Smooth muscle cell (in vitro differentiated cells): ENCODE measurements at regions not wholly inside any gene's neighbourhood (a gene's known extent, or its start where the extent isn't known, plus 50 kb on each side); places are given as distances from the start of the nearest gene placed in this dataset.
"Not testable (repeated sequence)": the region's sequence is repeated elsewhere in the genome, so short reads cannot be mapped to it uniquely, and the experiment has no call there.

Source experiments
- DNase-seq: peaks from one replicate; lab custom pipeline; 2025; ENCODE audit not compliant: unreplicated experiment; lab: John Stamatoyannopoulos, UW
- H2AFZ ChIP-seq: fragments of 200-600 bp; sonication (generic); 2 replicates; pipeline ENCODE4 v1.6.0; 2016; ENCODE audit warnings: antibody characterized with exemption, low read depth, mild to moderate bottlenecking
- H3F3A ChIP-seq: fragments of 200-600 bp; sonication (generic); 2 replicates; pipeline ENCODE4 v1.6.0; 2017; ENCODE audit warnings: antibody characterized with exemption, low read depth
- H3K27ac ChIP-seq: fragments of 200-600 bp; sonication (generic); 2 replicates; pipeline ENCODE4 v1.5.1; 2016; ENCODE audit warnings: low read depth, mild to moderate bottlenecking
- H3K27me3 ChIP-seq: fragments of 200-600 bp; sonication (generic); 2 replicates; pipeline ENCODE4 v1.6.1; 2016; ENCODE audit warnings: low read depth, mild to moderate bottlenecking
- H3K36me3 ChIP-seq: fragments of 200-600 bp; sonication (generic); 2 replicates; pipeline ENCODE4 v1.5.1; 2016; ENCODE audit warnings: low read depth
- H3K4me1 ChIP-seq: fragments of 200-600 bp; sonication (generic); 2 replicates; pipeline ENCODE4 v1.5.1; 2016; ENCODE audit warnings: low read depth
- H3K4me2 ChIP-seq: fragments of 200-600 bp; sonication (generic); 2 replicates; pipeline ENCODE4 v1.6.0; 2016; ENCODE audit warnings: mild to moderate bottlenecking
- H3K4me3 ChIP-seq: fragments of 200-600 bp; sonication (generic); 2 replicates; pipeline ENCODE4 v1.5.1; 2016; ENCODE audit warnings: mild to moderate bottlenecking
- H3K79me2 ChIP-seq: fragments of 200-600 bp; sonication (generic); 2 replicates; pipeline ENCODE4 v1.6.0; 2016; ENCODE audit warnings: low read depth, mild to moderate bottlenecking
- H3K9ac ChIP-seq: fragments of 200-600 bp; sonication (generic); 2 replicates; pipeline ENCODE4 v1.6.0; 2016; ENCODE audit warnings: low read depth
- H3K9me3 ChIP-seq: fragments of 200-600 bp; sonication (generic); replicated peaks from 2 replicates; pipeline ENCODE4 v1.5.1; 2016; ENCODE audit warnings: low read depth
- H4K20me1 ChIP-seq: fragments of 200-600 bp; sonication (generic); 2 replicates; pipeline ENCODE4 v1.6.0; 2016; ENCODE audit warnings: low read depth
- WGBS: methylation state at CpG from one replicate; pipeline ENCODE4 v1.1.7; 2016; ENCODE audit warnings: low lambda C conversion rate; 5-methylcytosine and 5-hydroxymethylcytosine counted together
- TF ChIP-seq, protein P1 (sequence below): fragments of 200-600 bp; sonication (generic); IDR thresholded peaks from 2 replicates; pipeline ENCODE4 v1.5.1; 2017; ENCODE audit warnings: borderline replicate concordance, mild to moderate bottlenecking, antibody characterized with exemption; ENCODE audit not compliant: insufficient read depth, poor library complexity, severe bottlenecking

- no peak overlapping the region for H3K4me3 ChIP-seq
- WGBS, result 83% methylated on average over 1 of the region's 1 CpG
These were observed 168.4 kb upstream of the TPRG1 start for GRCh38 chr3:189003410-189003809.

DNA sequence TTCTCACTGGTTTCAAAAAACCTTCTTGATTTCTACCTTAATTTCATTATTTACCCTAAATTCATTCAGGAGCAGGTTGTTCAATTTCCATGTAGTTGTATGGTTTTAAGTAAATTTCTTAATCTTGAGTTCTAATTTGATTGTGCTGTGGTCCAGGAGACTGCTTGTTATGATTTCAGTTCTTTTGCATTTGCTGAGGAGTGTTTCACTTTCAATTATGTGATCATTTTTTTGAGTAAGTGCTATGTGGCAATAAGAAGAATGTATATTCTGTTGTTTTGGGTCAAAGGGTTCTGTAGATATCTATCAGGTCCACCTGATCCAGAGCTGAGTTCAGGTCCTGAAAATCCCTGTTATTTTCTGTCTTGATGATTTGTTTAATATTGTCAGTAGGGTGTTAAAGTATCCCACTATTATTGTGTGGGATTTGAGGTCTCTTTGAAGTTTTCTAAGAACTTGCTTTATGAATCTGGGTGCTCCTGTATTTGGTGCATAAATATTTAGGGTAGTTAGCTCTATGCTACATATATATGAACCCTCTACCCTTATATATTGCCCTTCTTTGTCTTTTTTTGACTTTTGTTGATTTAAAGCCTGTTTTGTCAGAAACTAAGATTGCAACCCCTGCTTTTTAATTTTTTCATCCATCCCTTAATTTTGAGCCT is 158.4 kb upstream of the TPRG1 start:
- TF ChIP-seq, protein P1, sequence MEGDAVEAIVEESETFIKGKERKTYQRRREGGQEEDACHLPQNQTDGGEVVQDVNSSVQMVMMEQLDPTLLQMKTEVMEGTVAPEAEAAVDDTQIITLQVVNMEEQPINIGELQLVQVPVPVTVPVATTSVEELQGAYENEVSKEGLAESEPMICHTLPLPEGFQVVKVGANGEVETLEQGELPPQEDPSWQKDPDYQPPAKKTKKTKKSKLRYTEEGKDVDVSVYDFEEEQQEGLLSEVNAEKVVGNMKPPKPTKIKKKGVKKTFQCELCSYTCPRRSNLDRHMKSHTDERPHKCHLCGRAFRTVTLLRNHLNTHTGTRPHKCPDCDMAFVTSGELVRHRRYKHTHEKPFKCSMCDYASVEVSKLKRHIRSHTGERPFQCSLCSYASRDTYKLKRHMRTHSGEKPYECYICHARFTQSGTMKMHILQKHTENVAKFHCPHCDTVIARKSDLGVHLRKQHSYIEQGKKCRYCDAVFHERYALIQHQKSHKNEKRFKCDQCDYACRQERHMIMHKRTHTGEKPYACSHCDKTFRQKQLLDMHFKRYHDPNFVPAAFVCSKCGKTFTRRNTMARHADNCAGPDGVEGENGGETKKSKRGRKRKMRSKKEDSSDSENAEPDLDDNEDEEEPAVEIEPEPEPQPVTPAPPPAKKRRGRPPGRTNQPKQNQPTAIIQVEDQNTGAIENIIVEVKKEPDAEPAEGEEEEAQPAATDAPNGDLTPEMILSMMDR, result no peak
- no peak for DNase-seq
- no peaks in the 10 kb centered on the region for H4K20me1 ChIP-seq
- no peak overlapping the region for H3K4me2 ChIP-seq
- H3K9me3 ChIP-seq, result no peaks in the 10 kb centered on the region
- no peaks in the 10 kb centered on the region for H3K79me2 ChIP-seq
- no peaks in the 10 kb centered on the region for H3K27me3 ChIP-seq
- no peaks in the 10 kb centered on the region for H3K36me3 ChIP-seq
- H3K4me1 ChIP-seq, result no peaks in the 10 kb centered on the region
- no peaks in the 10 kb centered on the region for H3F3A ChIP-seq
- no peak overlapping the region for H3K9ac ChIP-seq
- no peak overlapping the region for H2AFZ ChIP-seq
- H3K4me3 ChIP-seq, result no peak overlapping the region
- no peak overlapping the region for H3K27ac ChIP-seq

More at GRCh38 chr3:189003410-189003809, 168.4 kb upstream of the TPRG1 start:
- H3K36me3 ChIP-seq, result no peaks in the 10 kb centered on the region
- H4K20me1 ChIP-seq, result no peaks in the 10 kb centered on the region
- H3K4me1 ChIP-seq, result no peaks in the 10 kb centered on the region
- DNase-seq, result no peak
- H2AFZ ChIP-seq, result no peak overlapping the region
- no peaks in the 10 kb centered on the region for H3K79me2 ChIP-seq
- H3K9me3 ChIP-seq, result no peaks in the 10 kb centered on the region
- no peak overlapping the region for H3K4me2 ChIP-seq
- no peak overlapping the region for H3K9ac ChIP-seq
- no peak overlapping the region for H3K27ac ChIP-seq
- H3F3A ChIP-seq, result no peaks in the 10 kb centered on the region
- TF ChIP-seq, protein P1, result no peak
- no peaks in the 10 kb centered on the region for H3K27me3 ChIP-seq

DNA sequence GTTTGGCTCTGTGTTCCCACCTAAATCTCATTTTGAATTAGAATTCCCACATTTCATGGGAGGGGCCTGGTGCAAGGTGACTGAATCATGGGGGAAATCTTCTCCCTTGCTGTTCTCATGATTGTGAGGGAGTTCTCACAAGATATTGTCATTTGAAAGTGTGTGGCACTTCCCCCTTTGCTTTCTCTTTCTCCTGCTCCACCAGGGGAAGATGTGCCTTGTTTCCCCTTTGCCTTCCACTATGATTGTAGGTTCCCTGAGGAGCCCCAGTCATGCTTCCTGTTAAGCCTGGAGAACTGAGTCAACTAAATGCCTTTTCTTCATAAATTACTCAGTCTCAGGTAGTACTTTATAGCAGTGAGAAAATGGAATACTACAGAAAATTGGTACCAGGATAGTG is 157.2 kb upstream of the TPRG1 start:
- H2AFZ ChIP-seq, result no peak overlapping the region
- no peak overlapping the region for H3K4me2 ChIP-seq
- H4K20me1 ChIP-seq, result no peaks in the 10 kb centered on the region
- no peaks in the 10 kb centered on the region for H3K4me1 ChIP-seq
- H3K27me3 ChIP-seq, result no peaks in the 10 kb centered on the region
- no peak overlapping the region for H3K9ac ChIP-seq
- H3K9me3 ChIP-seq, result no peaks in the 10 kb centered on the region
- no peak overlapping the region for H3K27ac ChIP-seq
- H3K79me2 ChIP-seq, result no peaks in the 10 kb centered on the region
- H3K4me3 ChIP-seq, result no peak overlapping the region
- no peak for DNase-seq
- TF ChIP-seq, protein P1, result no peak
- no peaks in the 10 kb centered on the region for H3F3A ChIP-seq
- H3K36me3 ChIP-seq, result no peaks in the 10 kb centered on the region

- not testable (repeated sequence) for H4K20me1 ChIP-seq, H3K9ac ChIP-seq, H3K27me3 ChIP-seq, H3K36me3 ChIP-seq, DNase-seq, H3K9me3 ChIP-seq, H3K79me2 ChIP-seq, H3K4me1 ChIP-seq, H3F3A ChIP-seq, H3K27ac ChIP-seq
- peak overlapping the region; percentile 40 for H3K4me2 ChIP-seq
- H3K4me3 ChIP-seq, result peak overlapping the region; percentile 29
- WGBS, result 65% methylated on average over 37 of the region's 39 CpGs
- peak overlapping the region; percentile 43 for H2AFZ ChIP-seq
These were observed 148.9 kb upstream of the TPRG1 start for GRCh38 chr3:189022576-189023466.
